GM10266 (cell line): ENCODE measurements at regions not wholly inside any gene's neighbourhood (a gene's known extent, or its start where the extent isn't known, plus 50 kb on each side); places are given as distances from the start of the nearest gene placed in this dataset.

ENCODE experiments used
- DNase-seq: peaks from one replicate; pipeline ENCODE4 v3.0.0; 2012; ENCODE audit errors: extremely low spot score
- CTCF ChIP-seq: IDR thresholded peaks from 2 replicates; pipeline ENCODE4 v1.5.1; 2012; ENCODE audit warnings: mild to moderate bottlenecking, low read depth; ENCODE audit not compliant: control insufficient read depth, insufficient read depth; ENCODE audit errors: missing control alignments

GRCh38 chr5:87661784-87662566, 249.2 kb upstream of the CCNH start:
- no peak for DNase-seq
- TF ChIP-seq CTCF: no peak

- DNase-seq: no peak
Observed at GRCh38 chr5:87653242-87653641, 240.5 kb upstream of the CCNH start.

GRCh38 chr5:87650284-87650683, 237.6 kb upstream of the CCNH start:
- no peak for TF ChIP-seq CTCF
- no peak for DNase-seq

More at GRCh38 chr5:87653242-87653641, 240.5 kb upstream of the CCNH start:
- no peak for TF ChIP-seq CTCF

GRCh38 chr5:87649455-87649854, 236.7 kb upstream of the CCNH start:
- no peak for TF ChIP-seq CTCF
- no peak for DNase-seq

- TF ChIP-seq CTCF: no peak
- DNase-seq: no peak
Observed at GRCh38 chr5:87645224-87645623, 232.5 kb upstream of the CCNH start.

- DNase-seq: no peak
- TF ChIP-seq CTCF: no peak
Observed at GRCh38 chr5:87640902-87641301, 228.2 kb upstream of the CCNH start.

- no peak for TF ChIP-seq CTCF
- DNase-seq: no peak
Observed at GRCh38 chr5:87627363-87627762, 214.6 kb upstream of the CCNH start.
